NCI-H2227 (cell line): ENCODE measurements at regions not wholly inside any gene's neighbourhood (a gene's known extent, or its start where the extent isn't known, plus 50 kb on each side); places are given as distances from the start of the nearest gene placed in this dataset.

Experiments
- DNase-seq: peaks from one replicate; lab custom pipeline; 2025; ENCODE audit not compliant: unreplicated experiment; lab: John Stamatoyannopoulos, UW

DNA sequence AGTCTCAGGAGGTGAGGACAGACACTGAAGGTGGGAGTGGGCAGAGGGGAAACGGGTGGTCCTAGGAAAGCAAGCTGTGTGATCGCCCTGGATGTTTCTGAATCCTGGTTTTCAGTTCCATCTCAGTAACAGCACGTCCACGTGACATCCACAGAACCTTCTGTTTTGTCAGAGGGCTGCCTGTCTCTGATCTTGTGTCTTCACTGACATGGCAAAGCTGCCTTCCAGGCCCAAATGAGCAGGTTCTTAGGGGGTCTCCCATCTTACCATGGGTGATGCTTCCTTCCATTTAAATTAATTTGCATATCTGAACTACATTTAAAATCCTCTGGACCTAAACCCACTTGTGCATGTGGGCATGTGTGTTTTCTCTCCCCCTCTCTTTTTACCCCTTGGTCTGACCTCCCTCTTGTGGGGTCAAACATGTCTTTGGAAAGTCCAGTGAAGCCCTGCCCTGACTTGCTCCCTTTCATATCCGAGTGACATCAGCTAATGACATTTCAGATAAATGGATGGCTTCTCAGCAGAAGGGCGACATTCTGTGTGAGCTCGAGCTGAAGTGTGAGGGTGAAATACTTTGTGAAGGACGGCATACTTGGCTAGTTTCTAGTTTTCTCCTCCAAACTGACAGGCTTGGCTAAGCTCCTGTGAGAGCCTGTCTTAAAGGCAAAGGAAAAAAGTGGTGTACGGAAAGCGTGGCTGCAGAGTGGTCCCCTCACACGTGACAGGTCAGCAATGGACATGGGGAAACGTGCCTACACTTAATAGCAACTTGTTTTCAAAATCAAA lies 204.8 kb upstream of the S1PR3 start:
- no peak for DNase-seq

DNA sequence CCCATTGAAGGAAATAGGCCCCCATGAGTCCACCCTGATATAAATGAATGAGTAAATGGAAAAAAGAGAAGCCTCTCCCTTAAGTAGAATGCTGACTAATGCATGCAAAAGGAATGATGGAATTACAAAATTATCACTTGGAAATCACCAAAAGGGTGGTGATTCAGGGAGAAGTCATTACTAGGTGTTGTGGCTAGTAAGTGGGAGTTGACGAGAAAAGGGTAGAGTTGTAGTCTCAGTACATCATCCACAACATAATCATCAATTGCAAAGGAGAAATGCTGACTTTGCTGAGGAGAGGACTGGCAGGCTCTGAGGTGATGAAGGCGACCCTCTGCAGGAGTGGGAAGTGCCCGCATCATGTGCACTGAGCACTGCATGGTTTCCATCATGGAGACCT lies 201.5 kb upstream of the S1PR3 start:
- DNase-seq: no peak

DNA sequence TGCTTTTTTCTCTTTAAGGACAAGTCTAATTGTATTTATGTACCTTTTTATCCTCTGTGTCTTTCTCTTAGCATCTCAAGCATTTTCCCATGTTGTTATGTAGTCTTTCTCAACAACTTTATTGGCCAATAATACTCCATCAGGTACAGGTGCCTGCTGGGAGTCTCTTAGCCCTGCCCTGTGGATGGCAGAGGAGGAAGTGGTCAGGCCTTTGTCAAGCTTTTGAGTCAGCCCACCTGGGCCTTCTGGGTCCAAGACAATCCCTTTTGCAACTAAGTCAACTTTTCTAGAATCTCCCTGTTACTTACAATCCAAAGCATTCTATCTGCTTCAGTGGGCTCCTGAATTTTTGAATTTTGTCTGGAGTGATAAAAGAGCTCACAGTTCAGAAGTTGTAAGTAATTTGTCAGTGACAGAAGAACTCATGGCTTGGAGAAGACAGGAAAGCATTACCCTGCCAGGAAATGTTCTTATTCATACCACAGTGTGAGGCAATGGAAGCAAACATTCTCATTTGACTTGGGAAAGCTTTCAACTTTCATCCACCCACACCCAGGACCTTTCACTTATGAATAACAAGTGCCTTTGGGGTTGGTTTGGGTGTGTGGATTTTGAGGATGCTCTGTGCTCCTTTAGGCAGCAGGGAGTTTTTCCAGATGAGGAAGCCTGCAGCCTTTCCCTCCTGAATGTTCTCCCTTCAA lies 200.0 kb upstream of the S1PR3 start:
- no peak for DNase-seq

DNA sequence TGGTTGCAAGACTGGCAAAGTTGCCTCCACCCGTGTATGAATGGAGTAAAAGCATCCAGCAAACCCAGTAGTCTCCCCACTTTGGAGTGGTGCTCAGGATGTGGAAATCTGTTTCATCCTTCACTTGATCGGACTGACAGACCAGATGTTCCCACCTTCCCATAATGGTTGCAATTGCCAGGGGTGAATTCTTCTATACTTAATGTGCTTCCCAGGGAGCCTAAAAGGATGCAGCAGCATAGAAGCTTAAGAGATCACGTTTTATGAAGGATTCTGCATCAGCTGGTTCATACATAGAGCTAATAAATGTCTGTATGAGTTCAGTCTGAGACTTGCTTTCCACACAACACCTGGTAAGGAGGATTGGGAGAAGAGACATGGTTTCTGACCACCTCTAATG lies 198.8 kb upstream of the S1PR3 start:
- DNase-seq: no peak

DNA sequence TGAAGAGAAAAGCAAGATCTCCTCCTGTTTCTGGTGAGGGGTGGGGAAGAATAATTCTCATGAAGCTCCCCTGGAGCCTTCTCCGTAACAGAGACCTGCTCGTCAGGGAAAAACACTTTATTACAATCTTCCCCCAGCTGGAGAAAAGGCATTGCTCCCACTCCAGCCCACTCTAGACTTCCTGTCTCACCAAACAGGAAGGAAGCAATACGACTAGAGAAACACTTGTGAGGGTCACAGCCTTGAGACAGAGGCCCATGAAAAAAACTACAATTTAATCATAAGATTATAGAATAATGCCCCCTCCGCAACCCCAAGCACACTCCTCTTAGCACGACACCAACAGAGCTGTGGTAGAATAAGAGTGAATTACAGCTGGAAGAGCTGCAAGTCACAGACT lies 197.2 kb upstream of the S1PR3 start:
- no peak for DNase-seq

DNA sequence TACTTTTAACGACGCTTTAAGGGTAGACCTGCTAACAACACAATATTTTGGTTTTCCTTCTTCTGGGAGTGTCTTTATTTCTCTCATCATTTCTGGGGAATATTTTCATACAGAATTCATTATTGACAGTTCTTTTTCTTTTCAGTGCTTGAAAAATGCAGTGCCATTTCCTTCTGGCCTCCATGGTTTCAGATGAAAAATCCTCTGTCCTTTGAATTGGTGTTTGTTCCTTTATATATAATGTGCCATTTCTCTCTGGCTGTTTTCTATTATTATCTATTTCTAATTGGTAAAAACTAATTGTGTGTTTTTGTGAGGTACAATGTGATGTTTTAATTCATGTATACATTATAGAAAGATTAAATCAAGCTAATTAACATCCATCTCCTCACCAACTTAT lies 194.3 kb upstream of the S1PR3 start:
- DNase-seq: no peak

DNA sequence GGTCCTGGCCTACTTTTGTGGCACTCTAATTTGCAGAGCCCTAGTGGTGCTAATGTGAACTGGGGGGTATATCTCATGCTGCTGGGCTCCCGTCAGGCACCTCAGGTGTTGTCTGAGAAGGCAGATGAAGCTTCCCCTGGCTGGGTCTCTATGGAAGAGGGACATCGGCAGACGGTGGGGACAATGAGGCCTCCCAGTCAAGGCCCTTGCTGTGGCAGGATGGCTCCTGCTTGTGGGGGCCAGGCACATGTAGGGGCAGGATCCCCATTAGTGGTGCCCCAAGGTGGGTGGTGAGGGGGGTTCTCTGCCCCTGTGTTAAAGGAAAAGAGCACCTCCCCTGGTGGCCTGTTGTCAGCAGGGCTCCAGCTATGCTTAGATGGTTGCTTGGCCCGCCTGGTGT lies 192.8 kb upstream of the S1PR3 start:
- DNase-seq: no peak

DNA sequence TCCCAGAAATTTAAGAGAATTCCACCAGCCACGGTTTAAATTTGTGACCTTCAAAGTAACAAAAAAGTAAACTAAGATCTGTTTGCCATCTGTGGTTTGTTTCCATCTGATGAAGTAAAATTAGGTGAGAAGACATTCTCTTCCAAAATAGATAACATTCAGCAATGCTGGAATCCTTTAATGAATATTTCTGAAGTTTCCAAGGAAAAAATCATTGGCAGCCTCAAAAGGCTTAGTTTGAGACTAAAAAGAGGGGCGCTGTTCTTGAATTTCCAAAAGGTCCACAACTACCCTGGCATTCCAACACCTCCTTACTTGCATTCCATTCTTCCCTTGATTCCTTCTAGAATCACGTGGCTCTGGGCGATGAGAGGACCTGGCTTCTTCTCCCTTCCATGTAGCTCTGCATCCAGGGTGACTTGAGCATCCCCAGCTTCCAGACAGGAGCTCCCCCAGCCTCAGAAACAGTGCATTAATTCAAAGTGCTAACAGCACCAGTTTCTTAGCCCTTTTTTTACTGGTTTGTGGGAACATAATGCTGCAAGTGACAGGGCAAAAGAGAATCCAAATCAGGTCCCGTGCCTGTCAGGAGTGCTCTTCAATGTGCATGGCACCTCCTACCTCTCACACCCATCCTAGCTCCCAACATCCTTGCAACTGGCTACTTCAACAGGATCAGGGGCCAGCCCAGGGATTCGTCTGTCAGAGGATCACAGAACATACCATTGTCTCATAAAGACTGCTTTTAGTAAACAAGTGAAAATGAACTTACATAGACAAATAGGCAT lies 191.5 kb upstream of the S1PR3 start:
- no peak for DNase-seq

DNA sequence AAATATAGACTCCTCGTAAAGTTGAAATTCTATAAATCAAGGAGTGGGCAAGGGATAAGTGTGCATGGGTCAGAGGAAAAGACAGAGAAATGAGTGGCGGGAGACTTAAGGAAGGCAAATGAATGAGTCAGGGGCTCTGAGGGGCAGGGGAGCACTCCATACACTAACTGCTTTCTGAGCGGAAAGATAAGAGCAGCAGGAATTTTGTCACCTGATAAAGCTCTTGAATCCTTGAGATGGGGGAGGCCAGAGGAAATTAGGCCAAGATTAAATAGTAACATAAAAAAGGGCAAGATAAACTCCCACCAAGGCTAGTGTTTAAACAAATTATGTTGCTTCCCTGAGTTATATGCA lies 191.0 kb upstream of the S1PR3 start:
- no peak for DNase-seq

DNA sequence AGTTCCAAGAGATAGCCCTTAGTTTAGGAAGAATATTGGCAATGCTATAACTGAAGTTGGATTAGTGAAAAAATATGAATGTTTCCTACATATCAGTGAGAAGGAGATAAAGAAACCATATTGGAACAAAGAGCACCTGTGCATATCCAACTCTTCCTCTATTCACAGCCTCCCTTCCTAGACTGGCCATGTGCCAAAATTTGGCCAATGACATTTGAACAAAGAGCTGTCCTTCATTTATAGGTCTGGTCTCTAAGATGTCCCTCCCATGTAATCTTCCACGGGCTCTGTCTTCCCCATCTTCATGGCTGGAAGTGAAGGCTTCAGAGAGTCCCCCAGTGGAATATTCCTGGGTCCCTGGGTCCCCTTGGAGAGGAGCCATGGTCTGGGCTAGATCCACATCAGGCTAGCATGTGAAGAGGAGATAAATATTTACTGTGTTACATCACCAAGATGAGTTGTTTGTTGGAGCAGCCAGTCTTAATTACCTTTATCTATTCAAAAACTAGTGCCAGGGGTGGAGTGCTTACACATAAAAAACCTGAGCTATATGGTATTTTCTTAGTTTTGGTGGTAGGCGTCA lies 190.0 kb upstream of the S1PR3 start:
- no peak for DNase-seq

DNA sequence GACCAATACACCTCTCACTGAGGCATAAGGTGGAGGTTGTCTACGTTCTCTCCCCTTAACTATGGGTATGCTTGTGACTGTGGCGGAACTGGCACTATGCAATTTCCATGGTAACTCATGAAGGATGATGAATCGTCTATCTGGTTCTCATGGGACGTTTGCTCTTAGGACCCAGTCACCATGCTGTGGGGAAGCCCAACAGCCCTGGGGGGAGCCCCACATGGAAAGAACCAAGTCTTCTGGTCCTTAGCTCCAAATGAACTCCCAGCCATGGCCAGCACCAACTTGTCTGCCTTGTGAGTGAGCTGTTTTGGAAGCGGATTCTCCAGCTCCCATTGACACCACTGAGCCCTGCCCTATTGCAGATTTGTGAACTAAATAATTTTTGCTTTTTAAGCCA lies 188.7 kb upstream of the S1PR3 start:
- DNase-seq: no peak

DNA sequence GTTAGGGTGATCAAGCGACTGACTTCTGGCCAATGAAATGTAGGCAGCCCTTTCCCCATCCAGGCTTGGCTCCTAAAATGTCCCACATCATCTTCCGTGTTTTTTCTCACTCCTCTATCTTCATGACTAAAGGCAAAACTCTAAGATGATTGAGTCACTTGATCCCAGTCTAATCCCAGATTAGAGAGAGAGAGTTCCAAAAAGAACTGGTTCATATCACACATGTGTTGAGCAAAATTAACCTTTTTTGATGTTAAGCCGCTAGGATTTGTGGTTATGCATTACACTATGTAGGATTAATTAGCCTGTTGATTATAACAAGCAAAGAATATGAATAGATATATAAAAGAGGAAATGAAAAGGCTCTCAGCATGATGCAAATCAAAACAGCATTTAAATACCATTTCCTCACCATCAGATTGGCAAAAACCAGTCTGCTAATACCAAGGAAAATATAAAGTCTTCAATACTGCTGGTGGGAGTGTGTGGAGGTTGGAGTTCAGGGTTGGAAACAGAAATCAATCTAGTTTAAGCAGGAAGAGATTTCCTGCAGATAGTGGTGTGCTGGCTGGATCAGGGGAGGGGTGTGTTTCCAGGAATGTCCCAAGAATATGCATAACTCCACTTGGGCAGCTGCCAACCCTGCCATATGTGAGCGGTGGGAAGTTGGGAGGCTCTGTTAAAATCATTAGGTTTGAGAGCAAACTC lies 187.6 kb upstream of the S1PR3 start:
- DNase-seq: no peak

DNA sequence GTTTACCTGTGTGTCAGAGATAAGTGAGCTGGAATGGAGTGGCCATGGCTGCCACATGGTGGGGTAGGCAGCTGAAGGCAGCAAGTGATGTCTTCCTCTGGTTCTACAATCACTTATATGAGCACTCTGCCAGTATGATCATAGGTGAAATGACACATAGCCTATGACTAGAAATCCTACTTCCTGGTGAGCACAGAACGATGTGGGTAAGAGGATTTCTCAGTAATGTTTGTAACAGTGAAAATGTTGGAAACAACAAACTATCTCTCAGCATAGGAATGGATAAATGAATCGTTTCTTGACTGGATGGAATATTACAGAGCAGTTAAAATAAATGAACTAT lies 187.0 kb upstream of the S1PR3 start:
- no peak for DNase-seq

DNA sequence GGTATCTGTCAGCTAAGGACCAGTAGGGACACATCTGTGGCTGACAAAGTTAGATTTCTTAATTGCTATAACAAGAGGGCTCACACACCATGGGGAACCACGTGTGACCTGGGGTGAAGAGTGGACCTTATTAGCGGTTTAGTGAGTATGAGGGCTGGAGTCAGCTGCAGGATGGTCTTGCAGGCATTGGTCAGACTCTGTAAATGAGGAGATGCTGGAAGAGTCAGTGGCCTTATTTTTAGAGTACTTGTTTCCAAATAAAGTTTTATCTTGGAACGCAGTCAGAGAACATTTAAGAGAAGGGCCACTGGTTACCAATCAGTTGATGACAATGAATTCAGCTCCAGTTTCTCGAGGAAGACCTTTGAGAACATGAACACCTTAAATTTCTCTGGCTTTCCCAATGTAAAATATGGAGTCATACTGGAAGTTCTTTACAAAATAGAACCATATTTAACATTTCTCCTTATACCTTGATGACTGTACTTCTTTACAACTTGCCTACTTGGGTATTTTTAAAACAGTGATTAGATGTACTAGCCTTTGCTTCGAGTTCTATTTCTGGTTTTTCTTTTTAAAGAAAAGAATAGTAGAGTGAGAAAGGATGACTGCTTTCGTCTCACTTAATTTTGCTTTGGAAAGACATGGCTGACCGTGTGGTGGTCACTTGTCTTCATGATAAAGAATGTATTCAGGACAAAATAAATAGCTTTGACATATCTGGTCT lies 185.9 kb upstream of the S1PR3 start:
- DNase-seq: no peak

DNA sequence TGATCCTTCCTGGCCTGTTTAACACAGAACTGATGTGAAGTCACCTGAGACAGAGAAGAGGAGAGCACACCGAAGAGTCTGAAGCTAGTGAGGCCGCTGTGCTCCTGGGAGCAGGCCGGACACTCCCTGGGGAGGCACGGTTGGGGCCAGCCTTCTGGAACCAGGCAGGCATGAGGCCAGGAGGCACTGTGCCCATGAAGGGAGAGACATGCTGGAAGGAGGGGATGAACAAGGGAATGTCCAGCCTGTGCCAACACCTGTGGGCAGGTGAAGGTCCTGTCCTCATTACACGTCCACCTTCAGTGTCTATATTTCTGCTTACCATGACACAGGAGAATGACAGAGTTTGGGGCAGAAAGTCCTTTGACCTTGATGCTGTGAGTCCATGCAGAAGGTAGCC lies 183.8 kb upstream of the S1PR3 start:
- DNase-seq: no peak

DNA sequence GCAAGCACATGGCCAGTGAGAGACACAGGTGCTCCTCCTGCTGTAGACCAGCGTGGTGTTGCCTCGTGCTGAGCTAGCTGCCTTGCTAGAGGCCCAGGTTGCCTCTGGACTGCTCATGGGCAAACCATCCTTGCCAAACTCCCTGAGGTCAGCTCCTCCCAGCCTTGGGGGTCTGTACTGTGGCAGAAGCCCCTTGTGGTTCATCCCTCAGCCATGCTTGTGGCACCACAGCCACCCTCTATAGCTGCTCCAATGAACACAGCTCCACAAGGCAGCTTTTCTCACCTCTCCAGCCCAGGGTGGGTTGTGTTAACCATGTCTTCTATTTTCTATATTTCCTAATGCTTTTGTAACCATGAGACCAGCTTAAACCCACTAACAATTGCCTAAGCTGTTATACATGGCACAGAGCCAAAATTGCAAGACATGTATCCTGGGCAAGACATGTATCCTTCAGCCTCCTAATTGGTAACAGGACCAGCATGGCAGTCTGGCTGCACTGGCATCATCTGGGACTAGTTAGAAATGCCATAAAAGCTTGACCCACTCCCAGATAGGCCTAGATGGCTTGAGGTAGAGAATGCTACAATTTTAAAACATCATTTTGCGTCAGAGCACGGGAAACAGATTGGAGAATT lies 183.1 kb upstream of the S1PR3 start:
- DNase-seq: no peak

DNA sequence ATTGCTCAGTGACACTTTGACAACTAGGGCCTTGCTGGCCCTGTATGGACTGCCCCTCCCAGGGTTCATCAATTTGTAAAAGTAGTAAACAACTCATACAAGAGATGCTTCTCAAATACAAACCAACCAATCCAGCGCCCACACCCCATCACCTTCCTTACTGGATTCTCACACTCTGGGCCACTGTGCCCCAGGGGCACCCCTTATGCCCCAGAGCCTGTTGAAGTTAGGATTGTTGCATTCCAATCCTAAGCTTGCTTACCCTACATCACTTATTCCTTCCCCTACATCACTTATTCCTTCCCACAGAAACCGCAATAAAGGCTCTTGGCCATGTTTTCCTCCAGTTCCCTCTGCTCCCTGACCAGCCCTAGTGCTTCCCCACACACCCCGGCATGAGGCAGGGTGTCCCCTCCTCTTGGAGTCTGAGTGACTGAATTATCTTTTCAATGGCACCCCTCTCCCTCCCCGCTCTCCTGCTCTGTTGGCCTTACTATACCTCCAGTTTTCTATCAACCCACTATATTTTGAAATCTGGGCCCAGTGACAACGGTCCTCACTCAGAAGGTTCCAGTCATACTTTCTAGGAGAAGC lies 182.4 kb upstream of the S1PR3 start:
- DNase-seq: no peak

DNA sequence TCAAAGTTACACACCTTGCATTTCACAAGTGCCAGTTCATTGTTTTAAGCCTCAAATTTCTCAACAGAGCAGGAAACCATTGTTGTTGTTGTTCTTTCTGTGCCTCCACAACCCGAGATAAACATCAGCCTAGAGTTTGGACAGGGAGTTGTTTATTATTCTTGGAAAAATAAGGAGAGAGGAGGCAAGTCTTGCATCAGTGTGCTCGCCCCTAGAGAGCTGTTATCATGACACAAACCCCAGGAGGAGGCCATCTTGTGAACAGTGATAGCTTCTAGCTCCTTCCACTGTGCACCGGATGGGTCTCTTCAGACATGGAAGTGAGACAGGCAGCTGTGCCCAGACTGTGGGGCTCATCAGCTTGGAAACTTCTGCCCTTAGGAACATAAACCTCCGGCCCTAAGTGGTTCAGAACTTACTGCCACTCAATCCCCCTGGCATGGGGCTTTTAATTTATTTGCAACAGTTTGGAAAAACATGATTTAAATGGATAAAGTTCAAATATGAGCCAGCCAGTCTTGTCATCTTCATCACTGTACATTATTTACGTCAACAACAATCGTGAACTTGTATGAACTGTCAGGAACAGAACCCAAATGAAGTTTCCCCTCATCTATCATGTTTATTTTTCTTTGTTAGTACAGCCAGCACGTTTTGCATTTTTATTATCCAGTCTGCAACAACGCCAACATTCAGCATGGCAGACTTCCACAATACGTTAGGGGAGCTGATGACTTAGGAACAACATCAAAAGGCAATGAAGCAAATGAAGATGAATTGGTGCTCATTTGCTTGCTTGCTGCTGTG lies 181.7 kb upstream of the S1PR3 start:
- DNase-seq: no peak

DNA sequence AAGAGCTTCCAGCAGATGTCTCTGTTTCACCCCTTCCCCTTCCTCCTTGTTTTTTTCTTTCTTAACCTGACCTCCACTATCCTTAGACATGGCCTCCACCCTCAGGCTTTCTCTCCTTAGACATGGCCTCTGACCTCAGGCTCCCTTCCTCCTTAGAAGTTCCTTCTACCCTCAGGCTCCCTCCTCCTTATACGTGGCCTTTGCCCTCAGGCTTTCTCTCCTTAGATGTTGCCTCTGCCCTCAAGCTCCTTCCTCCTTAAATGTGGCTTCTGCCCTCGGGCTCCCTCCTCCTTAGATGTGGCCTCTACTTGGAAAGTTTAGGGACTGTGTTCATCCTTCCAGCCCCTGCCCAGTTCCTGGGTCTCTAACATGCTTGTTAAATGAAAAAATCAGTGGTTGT lies 180.4 kb upstream of the S1PR3 start:
- DNase-seq: no peak
